Endothelial cell (in vitro differentiated cells): ENCODE measurements at regions not wholly inside any gene's neighbourhood (a gene's known extent, or its start where the extent isn't known, plus 50 kb on each side); places are given as distances from the start of the nearest gene placed in this dataset.

ENCODE experiments used
- DNase-seq: peaks from one replicate; pipeline ENCODE4 v3.0.0; 2021; ENCODE audit warnings: low spot score
- H3K27ac Mint-ChIP-seq: one replicate; pipeline ENCODE4 v1.8.0; 2021; ENCODE audit warnings: mixed read lengths, inconsistent platforms; ENCODE audit not compliant: unreplicated experiment
- H3K27me3 Mint-ChIP-seq: one replicate; pipeline ENCODE4 v1.8.0; 2021; ENCODE audit warnings: mild to moderate bottlenecking, moderate library complexity, mixed read lengths, inconsistent platforms; ENCODE audit not compliant: unreplicated experiment
- H3K36me3 Mint-ChIP-seq: one replicate; pipeline ENCODE4 v1.8.0; 2021; ENCODE audit warnings: mild to moderate bottlenecking, low read depth, mixed read lengths, inconsistent platforms; ENCODE audit not compliant: unreplicated experiment
- H3K4me1 Mint-ChIP-seq: one replicate; pipeline ENCODE4 v1.8.0; 2021; ENCODE audit warnings: mild to moderate bottlenecking, mixed read lengths, inconsistent platforms; ENCODE audit not compliant: unreplicated experiment
- H3K4me3 Mint-ChIP-seq: one replicate; pipeline ENCODE4 v1.8.0; 2021; ENCODE audit warnings: mild to moderate bottlenecking, mixed read lengths, inconsistent platforms; ENCODE audit not compliant: unreplicated experiment
- H3K9me3 Mint-ChIP-seq: one replicate; pipeline ENCODE4 v1.8.0; 2021; ENCODE audit warnings: mixed read lengths, inconsistent platforms; ENCODE audit not compliant: unreplicated experiment
- TF ChIP-seq, protein P1 (sequence below): fragments of 200-600 bp; sonication (generic); IDR thresholded peaks from one replicate; pipeline ENCODE4 v1.5.0; 2021; ENCODE audit warnings: antibody characterized with exemption; ENCODE audit not compliant: unreplicated experiment

DNA sequence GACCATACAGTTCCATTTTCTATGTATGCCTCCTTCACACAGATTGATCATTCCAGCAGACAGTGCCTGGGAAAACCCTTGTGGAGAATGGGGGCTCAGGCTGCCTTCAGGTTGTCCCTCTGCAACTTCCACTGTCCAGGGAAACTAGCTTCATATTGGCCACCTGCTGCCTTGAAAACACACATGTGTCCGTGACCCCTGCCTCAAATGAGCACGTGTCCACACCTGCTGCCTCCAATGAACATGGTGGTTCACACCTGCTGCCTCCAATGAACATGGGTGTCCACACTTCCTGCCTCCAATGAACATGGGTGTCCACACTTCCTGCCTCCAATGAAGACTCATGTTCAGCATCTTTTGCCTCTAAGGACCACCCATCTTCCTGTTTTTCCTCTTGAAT lies 185.4 kb upstream of the ADCY2 start:
- Mint-ChIP-seq H3K36me3 (no peaks in the 10 kb centered on the region), H3K9me3 (peaks cover 4% of the 10 kb centered on the region), H3K4me1 (peaks cover 3% of the 10 kb centered on the region), H3K4me3 (no peak overlapping the region), H3K27me3 (peaks cover 3% of the 10 kb centered on the region), H3K27ac (no peak overlapping the region)
- no peak for DNase-seq
- TF ChIP-seq, protein P1, sequence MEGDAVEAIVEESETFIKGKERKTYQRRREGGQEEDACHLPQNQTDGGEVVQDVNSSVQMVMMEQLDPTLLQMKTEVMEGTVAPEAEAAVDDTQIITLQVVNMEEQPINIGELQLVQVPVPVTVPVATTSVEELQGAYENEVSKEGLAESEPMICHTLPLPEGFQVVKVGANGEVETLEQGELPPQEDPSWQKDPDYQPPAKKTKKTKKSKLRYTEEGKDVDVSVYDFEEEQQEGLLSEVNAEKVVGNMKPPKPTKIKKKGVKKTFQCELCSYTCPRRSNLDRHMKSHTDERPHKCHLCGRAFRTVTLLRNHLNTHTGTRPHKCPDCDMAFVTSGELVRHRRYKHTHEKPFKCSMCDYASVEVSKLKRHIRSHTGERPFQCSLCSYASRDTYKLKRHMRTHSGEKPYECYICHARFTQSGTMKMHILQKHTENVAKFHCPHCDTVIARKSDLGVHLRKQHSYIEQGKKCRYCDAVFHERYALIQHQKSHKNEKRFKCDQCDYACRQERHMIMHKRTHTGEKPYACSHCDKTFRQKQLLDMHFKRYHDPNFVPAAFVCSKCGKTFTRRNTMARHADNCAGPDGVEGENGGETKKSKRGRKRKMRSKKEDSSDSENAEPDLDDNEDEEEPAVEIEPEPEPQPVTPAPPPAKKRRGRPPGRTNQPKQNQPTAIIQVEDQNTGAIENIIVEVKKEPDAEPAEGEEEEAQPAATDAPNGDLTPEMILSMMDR = no peak

DNA sequence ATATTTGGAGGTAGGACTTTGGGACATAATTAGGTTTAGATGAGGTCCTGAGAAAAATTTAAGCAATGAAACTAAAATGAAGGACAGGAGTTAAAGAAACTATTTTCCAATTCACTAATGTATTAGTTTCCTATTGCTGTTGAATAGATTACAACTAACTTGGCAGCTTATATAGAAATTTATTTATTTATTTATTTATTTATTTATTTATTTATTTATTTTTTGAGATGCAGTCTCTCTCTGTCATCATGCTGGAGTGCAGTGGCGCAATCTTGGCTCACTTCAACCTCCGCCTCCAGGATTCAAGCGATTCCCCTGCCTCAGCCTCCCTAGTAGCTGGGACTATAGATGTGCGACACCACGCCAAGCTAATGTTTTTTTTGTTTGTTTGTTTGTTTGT lies 182.4 kb upstream of the ADCY2 start:
- Mint-ChIP-seq H3K9me3 (no peaks in the 10 kb centered on the region), H3K27me3 (no peaks in the 10 kb centered on the region), H3K4me3 (no peak overlapping the region), H3K4me1 (peaks cover 2% of the 10 kb centered on the region), H3K27ac (no peak overlapping the region), H3K36me3 (no peaks in the 10 kb centered on the region)
- TF ChIP-seq, protein P1 = no peak
- no peak for DNase-seq

DNA sequence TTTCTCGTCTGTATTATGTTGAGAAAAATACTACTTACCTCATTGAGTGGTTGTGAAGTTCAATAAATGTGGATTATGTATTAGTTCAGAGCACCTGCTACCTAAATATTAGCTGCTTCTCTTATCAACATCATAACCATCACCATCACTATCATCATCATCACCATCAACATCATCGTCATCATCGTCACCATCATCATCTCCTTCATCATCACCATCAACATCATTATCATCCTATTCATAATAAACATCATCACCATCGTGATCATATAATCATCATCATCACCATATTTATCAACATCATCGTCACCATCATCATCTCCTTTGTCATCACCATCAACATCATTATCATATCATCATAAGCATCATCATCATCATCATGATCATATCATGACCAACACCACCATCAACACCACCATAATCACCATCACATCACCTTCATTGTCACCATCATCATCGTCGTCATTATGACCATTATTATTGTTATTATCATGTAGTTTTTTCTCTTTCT lies 181.0 kb upstream of the ADCY2 start:
- Mint-ChIP-seq H3K27me3 (no peaks in the 10 kb centered on the region), H3K36me3 (no peaks in the 10 kb centered on the region), H3K9me3 (no peaks in the 10 kb centered on the region), H3K27ac (no peak overlapping the region), H3K4me1 (no peaks in the 10 kb centered on the region), H3K4me3 (no peak overlapping the region)
- no peak for DNase-seq
- TF ChIP-seq, protein P1 = no peak

DNA sequence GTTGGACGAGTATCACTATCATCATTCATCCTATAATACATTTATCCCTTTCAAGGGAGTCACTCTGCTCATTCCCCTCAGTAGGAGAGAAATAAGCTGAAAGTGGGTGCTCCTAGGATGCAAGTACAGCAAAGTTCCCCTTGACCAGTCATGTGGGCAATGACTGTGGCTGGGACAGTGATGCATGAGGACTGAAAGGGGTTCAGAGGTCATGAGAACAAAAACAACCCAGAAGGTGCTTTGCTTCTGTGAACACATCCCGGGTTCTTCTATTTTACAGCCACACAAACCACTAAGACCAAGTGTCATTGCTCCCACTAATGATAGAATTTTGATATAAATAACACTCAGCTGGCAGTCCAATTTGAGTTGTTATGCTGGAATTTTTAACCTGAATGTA lies 177.8 kb upstream of the ADCY2 start:
- H3K36me3 Mint-ChIP-seq = no peaks in the 10 kb centered on the region

DNA sequence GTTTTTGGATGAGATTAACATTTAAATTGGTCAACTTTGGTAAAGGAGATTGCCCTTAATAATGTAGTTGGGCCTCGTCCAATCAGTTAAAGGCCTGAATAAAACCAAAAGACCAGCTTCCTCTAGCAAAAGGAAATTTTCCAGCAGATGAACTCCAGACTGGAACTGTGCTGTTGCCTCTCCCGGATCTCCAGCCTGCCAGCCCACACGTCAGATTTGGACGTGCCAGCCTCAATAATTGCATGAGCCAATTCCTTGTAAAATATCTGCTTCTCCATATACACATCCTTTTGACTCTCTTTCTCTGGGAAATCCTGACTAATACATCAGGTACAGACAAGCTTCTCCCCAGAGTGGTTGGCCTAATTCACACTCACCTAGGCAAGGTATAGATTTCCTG lies 175.8 kb upstream of the ADCY2 start:
- H3K4me3 Mint-ChIP-seq = no peak overlapping the region
- TF ChIP-seq, protein P1 = no peak
- DNase-seq = no peak
- no peaks in the 10 kb centered on the region for H3K9me3 Mint-ChIP-seq
- H3K27me3 Mint-ChIP-seq = no peaks in the 10 kb centered on the region
- no peaks in the 10 kb centered on the region for H3K4me1 Mint-ChIP-seq
- no peaks in the 10 kb centered on the region for H3K36me3 Mint-ChIP-seq
- H3K27ac Mint-ChIP-seq = no peak overlapping the region

More for the DNA sequence above, 177.8 kb upstream of the ADCY2 start:
- Mint-ChIP-seq H3K27ac (no peak overlapping the region), H3K27me3 (no peaks in the 10 kb centered on the region), H3K9me3 (no peaks in the 10 kb centered on the region), H3K4me1 (no peaks in the 10 kb centered on the region), H3K4me3 (no peak overlapping the region)
- no peak for DNase-seq
- TF ChIP-seq, protein P1 = no peak
